ENCODE measurements at regions not wholly inside any gene's neighbourhood (a gene's known extent, or its start where the extent isn't known, plus 50 kb on each side); places are given as distances from the start of the nearest gene placed in this dataset.

- TF ChIP-seq CREB5 (CRISPR knock-in tag; IDR thresholded peaks at IDR 0.05; ENCODE audit: low read depth) = no peak
Measured at GRCh38 chr18:77984833-77985232, 735.2 kb downstream of the GALR1 start (continued).

DNA sequence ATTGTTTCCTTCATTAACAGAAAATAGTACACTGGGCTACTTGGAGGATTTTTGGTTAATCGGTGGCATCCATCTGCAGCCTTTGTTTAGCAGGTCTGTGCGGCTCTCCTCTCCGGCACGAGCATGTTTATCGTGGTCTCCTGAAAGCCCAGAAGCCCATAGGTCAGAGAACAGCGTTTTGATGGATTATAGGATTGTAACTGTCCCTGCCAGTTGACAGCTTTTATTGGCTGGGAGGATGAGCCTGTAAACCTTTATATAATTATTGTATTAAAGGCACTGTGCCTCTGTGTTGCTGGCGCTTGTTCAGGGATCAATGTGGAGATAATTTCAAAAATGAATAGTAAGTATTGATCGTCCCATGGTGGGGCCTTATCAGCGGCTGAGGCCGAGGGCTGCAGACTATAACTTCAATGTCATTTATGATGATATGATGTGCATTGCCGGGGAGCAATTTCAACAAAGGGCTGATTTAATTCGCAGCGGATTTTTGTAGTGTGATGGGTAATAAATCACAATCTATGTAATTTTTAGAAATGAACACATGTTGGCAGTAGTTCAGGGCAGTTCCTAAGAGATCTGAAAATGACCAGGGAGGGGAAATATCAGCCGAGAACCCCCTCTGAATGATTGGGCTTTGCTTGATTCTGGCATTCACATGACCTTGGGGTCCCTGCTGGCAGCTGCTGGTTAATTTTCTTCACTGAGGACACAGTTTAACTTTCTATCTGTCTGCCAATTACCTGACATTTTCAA lies 736.1 kb downstream of the GALR1 start:
- TF ChIP-seq CREB5 (CRISPR knock-in tag; IDR thresholded peaks at IDR 0.05; ENCODE audit: low read depth) (no peak), RARB (CRISPR knock-in tag; IDR thresholded peaks at IDR 0.05) (no peak), SNAI2 (CRISPR knock-in tag; IDR thresholded peaks at IDR 0.05) (no peak), ESRRG (CRISPR knock-in tag; IDR thresholded peaks at IDR 0.05) (no peak), ZFP3 (CRISPR knock-in tag; IDR thresholded peaks at IDR 0.05) (no peak), BACH2 (CRISPR knock-in tag; IDR thresholded peaks at IDR 0.05; ENCODE audit: borderline replicate concordance) (no peak), TCF4 (CRISPR knock-in tag; IDR thresholded peaks at IDR 0.05; ENCODE audit: borderline replicate concordance) (no peak), PPARA (CRISPR knock-in tag; IDR thresholded peaks at IDR 0.05; ENCODE audit: borderline replicate concordance) (no peak), GLIS3 (CRISPR knock-in tag; IDR thresholded peaks at IDR 0.05) (no peak), ISL1 (CRISPR knock-in tag; IDR thresholded peaks at IDR 0.05) (no peak), CSRNP3 (CRISPR knock-in tag; IDR thresholded peaks at IDR 0.05) (no peak), OSR1 (CRISPR knock-in tag; IDR thresholded peaks at IDR 0.05) (no peak), ZNF565 (CRISPR knock-in tag; conservative IDR thresholded peaks at IDR 0.05; ENCODE audit: low read depth) (no peak), TOX (CRISPR knock-in tag; IDR thresholded peaks at IDR 0.05; ENCODE audit: borderline replicate concordance) (no peak), ZNF8 (CRISPR knock-in tag; IDR thresholded peaks at IDR 0.05) (no peak)
- TF ChIP-seq, protein P1, sequence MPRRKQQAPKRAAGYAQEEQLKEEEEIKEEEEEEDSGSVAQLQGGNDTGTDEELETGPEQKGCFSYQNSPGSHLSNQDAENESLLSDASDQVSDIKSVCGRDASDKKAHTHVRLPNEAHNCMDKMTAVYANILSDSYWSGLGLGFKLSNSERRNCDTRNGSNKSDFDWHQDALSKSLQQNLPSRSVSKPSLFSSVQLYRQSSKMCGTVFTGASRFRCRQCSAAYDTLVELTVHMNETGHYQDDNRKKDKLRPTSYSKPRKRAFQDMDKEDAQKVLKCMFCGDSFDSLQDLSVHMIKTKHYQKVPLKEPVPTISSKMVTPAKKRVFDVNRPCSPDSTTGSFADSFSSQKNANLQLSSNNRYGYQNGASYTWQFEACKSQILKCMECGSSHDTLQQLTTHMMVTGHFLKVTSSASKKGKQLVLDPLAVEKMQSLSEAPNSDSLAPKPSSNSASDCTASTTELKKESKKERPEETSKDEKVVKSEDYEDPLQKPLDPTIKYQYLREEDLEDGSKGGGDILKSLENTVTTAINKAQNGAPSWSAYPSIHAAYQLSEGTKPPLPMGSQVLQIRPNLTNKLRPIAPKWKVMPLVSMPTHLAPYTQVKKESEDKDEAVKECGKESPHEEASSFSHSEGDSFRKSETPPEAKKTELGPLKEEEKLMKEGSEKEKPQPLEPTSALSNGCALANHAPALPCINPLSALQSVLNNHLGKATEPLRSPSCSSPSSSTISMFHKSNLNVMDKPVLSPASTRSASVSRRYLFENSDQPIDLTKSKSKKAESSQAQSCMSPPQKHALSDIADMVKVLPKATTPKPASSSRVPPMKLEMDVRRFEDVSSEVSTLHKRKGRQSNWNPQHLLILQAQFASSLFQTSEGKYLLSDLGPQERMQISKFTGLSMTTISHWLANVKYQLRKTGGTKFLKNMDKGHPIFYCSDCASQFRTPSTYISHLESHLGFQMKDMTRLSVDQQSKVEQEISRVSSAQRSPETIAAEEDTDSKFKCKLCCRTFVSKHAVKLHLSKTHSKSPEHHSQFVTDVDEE (CRISPR knock-in tag; IDR thresholded peaks at IDR 0.05) = no peak
- TF ChIP-seq, protein P2, sequence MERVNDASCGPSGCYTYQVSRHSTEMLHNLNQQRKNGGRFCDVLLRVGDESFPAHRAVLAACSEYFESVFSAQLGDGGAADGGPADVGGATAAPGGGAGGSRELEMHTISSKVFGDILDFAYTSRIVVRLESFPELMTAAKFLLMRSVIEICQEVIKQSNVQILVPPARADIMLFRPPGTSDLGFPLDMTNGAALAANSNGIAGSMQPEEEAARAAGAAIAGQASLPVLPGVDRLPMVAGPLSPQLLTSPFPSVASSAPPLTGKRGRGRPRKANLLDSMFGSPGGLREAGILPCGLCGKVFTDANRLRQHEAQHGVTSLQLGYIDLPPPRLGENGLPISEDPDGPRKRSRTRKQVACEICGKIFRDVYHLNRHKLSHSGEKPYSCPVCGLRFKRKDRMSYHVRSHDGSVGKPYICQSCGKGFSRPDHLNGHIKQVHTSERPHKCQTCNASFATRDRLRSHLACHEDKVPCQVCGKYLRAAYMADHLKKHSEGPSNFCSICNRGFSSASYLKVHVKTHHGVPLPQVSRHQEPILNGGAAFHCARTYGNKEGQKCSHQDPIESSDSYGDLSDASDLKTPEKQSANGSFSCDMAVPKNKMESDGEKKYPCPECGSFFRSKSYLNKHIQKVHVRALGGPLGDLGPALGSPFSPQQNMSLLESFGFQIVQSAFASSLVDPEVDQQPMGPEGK (CRISPR knock-in tag; IDR thresholded peaks at IDR 0.05; ENCODE audit: borderline replicate concordance) = no peak
- TF ChIP-seq, protein P3, sequence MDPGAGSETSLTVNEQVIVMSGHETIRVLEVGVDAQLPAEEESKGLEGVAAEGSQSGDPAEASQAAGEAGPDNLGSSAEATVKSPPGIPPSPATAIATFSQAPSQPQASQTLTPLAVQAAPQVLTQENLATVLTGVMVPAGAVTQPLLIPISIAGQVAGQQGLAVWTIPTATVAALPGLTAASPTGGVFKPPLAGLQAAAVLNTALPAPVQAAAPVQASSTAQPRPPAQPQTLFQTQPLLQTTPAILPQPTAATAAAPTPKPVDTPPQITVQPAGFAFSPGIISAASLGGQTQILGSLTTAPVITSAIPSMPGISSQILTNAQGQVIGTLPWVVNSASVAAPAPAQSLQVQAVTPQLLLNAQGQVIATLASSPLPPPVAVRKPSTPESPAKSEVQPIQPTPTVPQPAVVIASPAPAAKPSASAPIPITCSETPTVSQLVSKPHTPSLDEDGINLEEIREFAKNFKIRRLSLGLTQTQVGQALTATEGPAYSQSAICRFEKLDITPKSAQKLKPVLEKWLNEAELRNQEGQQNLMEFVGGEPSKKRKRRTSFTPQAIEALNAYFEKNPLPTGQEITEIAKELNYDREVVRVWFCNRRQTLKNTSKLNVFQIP (CRISPR knock-in tag; IDR thresholded peaks at IDR 0.05; ENCODE audit: borderline replicate concordance, low read depth) = no peak
- no peak for ATAC-seq

- ATAC-seq = no peak
Measured at GRCh38 chr18:77990131-77990530, 740.5 kb downstream of the GALR1 start.

More at GRCh38 chr18:77990131-77990530, 740.5 kb downstream of the GALR1 start:
- no peak for TF ChIP-seq ZFP30 (CRISPR knock-in tag; IDR thresholded peaks at IDR 0.05)
- TF ChIP-seq RARB (CRISPR knock-in tag; IDR thresholded peaks at IDR 0.05) = no peak
- no peak for TF ChIP-seq ZNF565 (CRISPR knock-in tag; conservative IDR thresholded peaks at IDR 0.05; ENCODE audit: low read depth)
